ENCODE measurements at regions not wholly inside any gene's neighbourhood (a gene's known extent, or its start where the extent isn't known, plus 50 kb on each side); places are given as distances from the start of the nearest gene placed in this dataset.

GRCh38 chr2:20150110-20150706, 74.7 kb downstream of the SDC1 start:
- DNase-seq (ENCODE audit: low spot score), result no peak

DNA sequence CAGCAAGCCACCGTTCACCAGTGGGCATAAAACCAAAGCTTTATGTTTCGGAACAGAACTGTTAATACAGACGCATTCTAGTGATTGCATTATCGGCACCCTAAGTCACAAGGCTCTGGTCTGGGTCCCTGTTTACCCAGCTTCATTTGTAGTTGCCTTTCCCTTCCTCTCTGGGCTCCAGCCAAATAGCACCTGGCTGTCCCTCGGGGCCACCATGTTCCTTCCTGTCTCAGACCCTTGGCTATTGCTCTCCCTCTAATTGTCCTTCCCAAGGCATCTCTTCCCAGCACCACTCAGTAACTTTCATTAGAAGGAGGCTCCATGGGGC, 75.3 kb downstream of the SDC1 start:
- no peak for DNase-seq (ENCODE audit: low spot score)

- peak; percentile 36 for DNase-seq (ENCODE audit: low spot score)
These were observed 75.8 kb downstream of the SDC1 start for GRCh38 chr2:20148923-20149702.

- DNase-seq (ENCODE audit: low spot score), result no peak
These were observed 76.5 kb downstream of the SDC1 start for GRCh38 chr2:20148426-20148922.

DNA sequence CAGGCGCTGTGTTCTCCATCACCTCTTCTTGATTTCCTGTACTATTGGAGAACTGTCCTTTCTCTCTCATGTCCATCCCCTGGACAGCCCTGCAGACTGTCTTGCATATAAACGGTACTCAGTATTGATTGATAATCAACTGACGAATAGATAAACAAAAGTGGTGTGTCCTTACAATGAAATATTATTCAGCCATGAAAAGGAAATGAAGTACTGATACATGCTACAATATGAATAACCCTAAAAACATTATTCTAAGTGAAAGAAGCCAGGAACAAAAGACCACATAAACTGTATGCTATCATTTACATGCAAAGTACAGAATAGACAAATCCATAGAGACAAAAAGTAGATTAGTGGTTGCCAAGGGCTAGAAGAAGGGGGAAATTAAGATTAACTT, 77.6 kb downstream of the SDC1 start:
- no peak for DNase-seq (ENCODE audit: low spot score)

DNA sequence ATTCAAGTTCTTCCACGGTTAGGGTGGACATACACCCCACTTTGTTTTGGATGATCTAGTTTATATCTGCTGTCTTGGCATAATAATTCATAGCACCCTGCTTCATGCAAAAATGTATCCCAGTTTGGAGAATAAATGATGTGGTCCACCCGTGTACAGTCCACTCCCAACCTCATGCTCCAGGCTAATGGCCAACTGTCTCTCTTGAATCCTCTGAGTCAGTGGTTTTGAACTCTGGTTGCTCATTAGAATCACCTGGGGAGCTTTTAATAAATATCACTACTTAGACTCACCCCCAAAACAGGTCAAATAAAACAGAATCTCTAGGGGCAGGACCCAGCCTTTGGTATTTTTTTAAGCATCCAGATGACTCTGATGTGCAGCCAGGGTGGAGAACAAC, 78.5 kb downstream of the SDC1 start:
- DNase-seq (ENCODE audit: low spot score), result no peak

DNA sequence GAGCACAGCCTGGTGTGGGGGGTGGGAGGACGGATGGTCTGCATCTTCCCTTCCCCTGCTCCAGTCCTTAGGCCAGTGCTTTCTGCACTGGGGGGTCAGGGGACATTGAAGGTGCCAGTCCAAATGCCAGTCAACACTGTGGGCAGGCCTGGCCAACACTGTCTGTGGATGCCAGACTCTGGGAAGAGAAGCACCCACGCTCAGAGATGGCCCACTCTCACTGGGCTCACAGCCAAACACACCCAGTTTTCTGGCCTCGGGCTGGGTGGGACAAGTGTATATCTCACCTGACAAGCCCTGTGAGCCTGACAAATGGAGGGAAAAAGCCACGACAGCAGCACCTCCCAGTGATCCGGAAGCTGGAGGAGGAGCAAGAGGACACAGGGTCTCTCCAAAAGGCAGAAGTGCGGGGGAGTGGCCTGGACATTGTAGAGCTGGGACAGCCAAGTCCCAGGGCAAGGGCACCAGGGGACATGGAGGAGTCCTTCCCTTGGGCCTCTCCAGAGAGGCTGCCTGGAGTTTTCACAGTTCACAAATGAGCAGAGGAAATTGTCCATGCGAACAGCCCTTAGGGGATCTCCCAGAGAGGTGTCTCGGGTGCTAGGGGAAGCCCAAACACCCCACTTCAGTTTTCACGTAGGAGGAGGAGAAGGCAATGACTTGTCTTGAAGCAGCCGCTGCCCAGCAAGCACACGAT, 79.3 kb downstream of the SDC1 start:
- peak; percentile 83 for DNase-seq (ENCODE audit: low spot score)

GRCh38 chr2:20144861-20145260, 80.1 kb downstream of the SDC1 start:
- peak; percentile 18 for DNase-seq (ENCODE audit: low spot score)

- no peak for DNase-seq (ENCODE audit: low spot score)
These were observed 80.7 kb downstream of the SDC1 start for GRCh38 chr2:20144196-20144595.

GRCh38 chr2:20143263-20143662, 81.7 kb downstream of the SDC1 start:
- peak; percentile 86 for DNase-seq (ENCODE audit: low spot score)

- no peak for DNase-seq (ENCODE audit: low spot score)
These were observed 83.1 kb downstream of the SDC1 start for GRCh38 chr2:20141806-20142205.

DNA sequence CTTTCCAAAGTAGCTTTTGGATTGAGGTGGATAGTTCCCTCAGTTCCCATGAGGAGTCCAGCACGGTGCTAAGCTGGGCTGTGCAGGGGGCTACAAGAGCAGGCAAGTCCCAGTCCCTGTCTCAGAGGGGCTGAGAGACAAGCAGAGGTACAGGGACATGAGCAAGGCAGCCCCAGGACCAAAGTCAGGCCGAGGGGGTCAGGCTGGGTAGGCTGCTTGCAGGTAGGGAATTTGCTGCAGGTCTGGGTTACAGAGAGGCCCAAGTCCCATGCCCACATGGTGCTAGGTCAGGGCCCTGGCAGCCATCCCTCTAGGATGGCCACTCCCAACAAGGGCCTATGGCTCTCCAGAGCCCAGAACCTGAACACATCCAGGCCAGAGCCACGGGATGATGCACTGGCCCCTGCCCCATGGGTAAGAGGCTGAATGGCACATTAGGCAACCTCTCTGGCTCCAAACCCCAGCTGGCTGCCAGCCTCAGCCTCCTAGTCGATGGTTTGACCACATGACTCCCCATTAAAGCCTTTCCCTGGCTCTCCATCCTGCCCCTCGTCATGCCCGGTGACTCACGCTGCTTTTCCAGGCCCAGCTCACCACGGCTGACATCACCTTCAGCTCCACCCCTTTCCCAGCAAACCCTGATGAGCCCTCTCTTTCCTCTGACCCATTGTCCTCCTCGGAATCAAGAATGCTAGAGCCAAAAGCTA, 83.7 kb downstream of the SDC1 start:
- DNase-seq (ENCODE audit: low spot score), result peak; percentile 93

GRCh38 chr2:20140321-20141055, 84.4 kb downstream of the SDC1 start:
- DNase-seq (ENCODE audit: low spot score), result no peak

DNA sequence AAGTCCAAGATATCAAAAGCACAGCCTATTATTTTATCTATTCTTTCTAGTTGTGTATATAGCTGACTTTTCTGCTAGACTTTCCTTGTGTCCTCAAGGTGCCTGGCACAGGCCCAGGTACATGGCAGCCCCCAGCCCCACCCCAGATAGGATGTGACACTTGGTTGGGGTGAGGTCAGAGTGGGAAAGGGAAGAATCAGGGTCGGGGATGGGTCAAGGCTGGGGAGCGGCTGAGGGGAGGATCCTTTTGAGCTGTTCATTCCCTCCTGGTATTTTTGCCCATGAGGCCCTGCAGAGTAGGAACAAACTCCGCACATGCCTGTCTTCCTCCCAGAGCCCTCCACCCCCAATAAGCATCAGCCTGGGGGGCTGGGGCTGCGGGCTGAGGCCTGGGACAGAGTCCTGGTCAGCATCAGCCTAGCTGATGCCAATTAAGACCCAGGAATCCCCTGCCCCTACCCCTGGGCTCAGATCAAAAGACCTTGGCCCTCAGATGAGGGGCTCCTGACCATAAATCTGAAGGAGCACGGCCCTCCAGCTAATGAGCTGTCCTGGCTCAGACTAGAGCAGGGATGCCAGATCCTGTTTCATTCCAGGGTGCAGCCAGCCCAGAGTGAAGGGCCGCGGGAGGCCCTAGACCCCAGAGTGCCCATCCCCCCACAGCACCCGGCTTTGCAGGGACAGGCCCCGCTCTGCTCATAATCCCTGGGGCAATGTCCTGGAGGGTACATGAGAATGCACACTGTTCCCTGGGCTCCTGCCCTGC, 85.3 kb downstream of the SDC1 start:
- DNase-seq (ENCODE audit: low spot score), result no peak

DNA sequence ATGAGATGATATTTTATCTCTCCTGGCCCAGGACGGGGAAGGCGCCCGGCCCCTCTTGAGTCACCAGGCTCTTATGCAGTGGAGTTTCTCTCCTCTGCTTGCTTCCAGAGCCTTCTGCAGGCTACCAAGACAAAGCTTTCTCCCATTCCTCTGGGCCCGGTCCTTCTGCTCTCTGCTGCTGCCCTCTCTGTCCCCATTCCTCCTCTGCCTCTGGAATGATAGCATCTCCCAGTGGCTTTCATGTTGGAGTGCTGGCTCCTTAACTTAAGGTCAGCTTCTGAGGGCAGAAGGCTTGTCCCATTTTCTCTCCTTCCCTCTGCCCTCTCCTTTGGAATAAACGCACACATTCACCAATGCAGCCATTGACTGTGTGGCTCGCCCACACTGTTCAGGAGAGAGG, 86.2 kb downstream of the SDC1 start:
- DNase-seq (ENCODE audit: low spot score), result no peak

DNA sequence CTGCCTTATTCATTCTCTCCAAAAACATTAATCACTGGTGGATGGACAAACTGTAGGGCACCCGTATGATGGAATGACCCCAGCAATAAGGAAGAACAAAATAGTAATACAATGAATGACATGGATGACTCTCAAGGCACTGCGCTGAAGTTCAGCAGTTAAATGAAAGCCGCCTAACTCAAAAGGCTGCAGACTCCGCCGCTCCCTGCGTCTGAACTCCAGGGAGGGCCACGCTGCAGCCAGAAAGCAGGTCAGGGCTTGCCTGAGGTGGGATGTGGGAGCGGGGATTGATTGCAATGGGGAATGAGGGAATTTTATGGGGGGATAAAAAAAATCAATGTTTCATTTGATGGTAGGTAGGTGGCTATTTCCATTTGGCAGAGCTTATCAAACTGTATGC, 86.5 kb upstream of the LAPTM4A start:
- no peak for DNase-seq (ENCODE audit: low spot score)

GRCh38 chr2:20137131-20137571, 85.7 kb upstream of the LAPTM4A start:
- no peak for DNase-seq (ENCODE audit: low spot score)

GRCh38 chr2:20136149-20136548, 84.7 kb upstream of the LAPTM4A start:
- no peak for DNase-seq (ENCODE audit: low spot score)

DNA sequence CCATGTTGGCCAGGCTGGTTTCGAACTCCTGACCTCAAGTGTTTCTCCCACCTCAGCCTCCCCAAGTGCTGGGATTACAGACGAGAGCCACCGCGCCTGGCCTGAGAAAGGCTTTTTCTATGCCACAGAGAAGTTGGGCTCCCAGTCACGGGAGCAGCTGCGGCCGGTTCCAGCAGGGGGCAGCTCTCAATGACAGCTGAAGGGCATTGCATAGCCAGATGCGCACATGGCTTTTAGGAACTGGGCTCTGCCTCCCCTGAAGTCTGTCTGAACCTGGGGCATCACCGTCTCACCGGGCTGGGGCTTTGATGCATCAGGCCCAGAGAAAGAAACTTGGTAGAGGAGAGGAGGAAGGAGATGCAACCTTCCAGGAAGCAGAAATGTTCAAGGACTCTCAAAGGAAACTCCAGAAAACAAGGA, 84.2 kb upstream of the LAPTM4A start:
- DNase-seq (ENCODE audit: low spot score), result peak; percentile 58

DNA sequence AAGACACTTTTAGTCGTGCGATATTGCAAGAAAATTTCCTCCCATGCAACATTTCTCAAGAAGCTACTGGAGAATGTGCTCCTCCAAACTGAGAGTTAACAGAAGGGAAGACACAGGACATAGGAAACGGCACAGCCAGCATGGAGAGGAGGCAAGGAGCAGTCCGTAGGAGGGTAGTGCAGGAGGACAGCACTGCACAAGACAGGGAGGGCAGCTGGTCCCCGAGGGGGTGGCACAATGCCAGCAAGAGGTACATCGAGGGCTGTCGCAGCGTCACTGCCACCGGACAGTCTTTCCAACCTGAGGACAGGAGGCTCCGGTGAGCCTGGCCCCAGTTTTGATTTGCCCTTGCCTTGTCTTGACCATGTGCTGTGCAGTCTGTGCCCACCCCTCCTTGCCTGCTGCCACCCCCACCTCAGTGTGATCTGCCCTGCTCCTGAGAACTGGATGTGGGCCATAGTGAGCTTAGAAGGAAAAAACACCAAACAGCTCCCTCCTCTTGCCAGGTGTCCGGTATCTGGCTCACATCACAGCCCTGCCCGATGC, 81.6 kb upstream of the LAPTM4A start:
- DNase-seq (ENCODE audit: low spot score), result no peak

All from HT-29 (cell line).